Mucosa of descending colon (tissue), 3 donors: ENCODE measurements at regions not wholly inside any gene's neighbourhood (a gene's known extent, or its start where the extent isn't known, plus 50 kb on each side); places are given as distances from the start of the nearest gene placed in this dataset.

Experiments used
- ATAC-seq: fragments of 200-7000 bp; cut with Tn5 transposase; one replicate; pipeline ENCODE4 v1.9.1; 2020; ENCODE audit warnings: mild to moderate bottlenecking, moderate library complexity
- DNase-seq, 3 donors: peaks; one replicate each; pipeline ENCODE4 v3.0.0-alpha.2; 2020
- H3K36me3 ChIP-seq: fragments of 200-600 bp; one replicate; pipeline ENCODE4 v1.8.0; 2021; ENCODE audit warnings: low read depth, mild to moderate bottlenecking
- H3K4me1 ChIP-seq: fragments of 200-600 bp; one replicate; pipeline ENCODE4 v1.8.0; 2021; ENCODE audit warnings: low read depth, mild to moderate bottlenecking
- H3K4me3 ChIP-seq: fragments of 200-600 bp; one replicate; pipeline ENCODE4 v1.8.0; 2021; ENCODE audit warnings: mild to moderate bottlenecking
- H3K9me3 ChIP-seq: fragments of 200-600 bp; one replicate; pipeline ENCODE4 v1.8.0; 2021; ENCODE audit warnings: mild to moderate bottlenecking
- intact Hi-C, 2 donors: fragments of 100-400 bp; cut with DNase I in 1 of 2; cut with micrococcal nuclease in 1 of 2; formaldehyde crosslinking; loops; one replicate each; pipeline versions ENCODE4 v1.11.0 to v1.11.1; 2022; cut with DNase I, micrococcal nuclease
- TF ChIP-seq, protein P1 (sequence below): fragments of 200-600 bp; IDR thresholded peaks from one replicate; pipeline ENCODE4 v1.8.0; 2022; ENCODE audit warnings: antibody characterized with exemption, mild to moderate bottlenecking
- donor health status: DM: no; HTN: no; CAD: no; lungs with moderate emphysema.
- donor health status: DM: no; HTN: no; CAD: no.
- donor health status: DM: no; HTN: yes; CAD: no.

DNA sequence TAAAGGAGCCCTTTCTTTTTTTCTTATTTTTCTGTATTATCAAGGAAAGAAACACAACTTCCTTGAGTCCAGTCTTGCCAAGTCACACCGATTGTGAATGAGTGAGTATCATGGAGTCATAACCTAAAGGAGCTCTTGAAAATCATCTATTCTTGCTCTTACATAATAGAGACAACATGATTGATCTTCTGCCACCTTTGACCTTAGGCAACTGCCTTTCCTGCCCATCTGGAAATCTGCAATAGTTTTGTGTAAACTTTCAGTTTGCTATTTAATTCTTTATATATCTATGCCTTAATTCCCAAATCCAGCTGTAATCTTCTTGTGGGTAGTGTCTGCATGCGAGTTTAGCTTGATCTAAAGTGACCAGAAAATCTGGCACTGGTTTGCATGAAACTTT is 149.9 kb upstream of the FST start:
- ATAC-seq: no peak

DNA sequence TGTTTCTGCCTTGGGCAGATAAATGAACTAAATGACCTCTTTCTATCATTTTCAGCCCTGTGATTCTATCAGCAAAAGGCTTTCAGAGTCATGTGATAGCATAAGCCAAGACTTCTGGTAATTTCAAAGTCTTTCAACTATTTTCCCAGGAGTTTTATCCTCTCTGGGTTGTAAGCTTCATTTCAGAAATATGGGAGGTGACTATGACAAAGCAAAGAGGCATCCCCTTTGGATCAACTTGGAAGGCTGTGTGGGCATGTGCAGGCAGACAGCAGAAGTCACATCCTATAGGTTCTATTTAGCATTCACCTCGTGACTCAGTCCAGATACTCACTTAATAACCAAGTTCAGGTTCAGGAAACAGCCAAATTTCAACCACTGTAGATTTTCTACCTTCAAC is 149.0 kb upstream of the FST start:
- DNase-seq: no peak
- intact Hi-C loops: no loop called here
- Histone ChIP-seq H3K9me3 (no peaks in the 10 kb centered on the region), H3K36me3 (no peaks in the 10 kb centered on the region), H3K4me1 (no peaks in the 10 kb centered on the region), H3K4me3 (no peak overlapping the region)
- ATAC-seq: no peak
- TF ChIP-seq, protein P1, sequence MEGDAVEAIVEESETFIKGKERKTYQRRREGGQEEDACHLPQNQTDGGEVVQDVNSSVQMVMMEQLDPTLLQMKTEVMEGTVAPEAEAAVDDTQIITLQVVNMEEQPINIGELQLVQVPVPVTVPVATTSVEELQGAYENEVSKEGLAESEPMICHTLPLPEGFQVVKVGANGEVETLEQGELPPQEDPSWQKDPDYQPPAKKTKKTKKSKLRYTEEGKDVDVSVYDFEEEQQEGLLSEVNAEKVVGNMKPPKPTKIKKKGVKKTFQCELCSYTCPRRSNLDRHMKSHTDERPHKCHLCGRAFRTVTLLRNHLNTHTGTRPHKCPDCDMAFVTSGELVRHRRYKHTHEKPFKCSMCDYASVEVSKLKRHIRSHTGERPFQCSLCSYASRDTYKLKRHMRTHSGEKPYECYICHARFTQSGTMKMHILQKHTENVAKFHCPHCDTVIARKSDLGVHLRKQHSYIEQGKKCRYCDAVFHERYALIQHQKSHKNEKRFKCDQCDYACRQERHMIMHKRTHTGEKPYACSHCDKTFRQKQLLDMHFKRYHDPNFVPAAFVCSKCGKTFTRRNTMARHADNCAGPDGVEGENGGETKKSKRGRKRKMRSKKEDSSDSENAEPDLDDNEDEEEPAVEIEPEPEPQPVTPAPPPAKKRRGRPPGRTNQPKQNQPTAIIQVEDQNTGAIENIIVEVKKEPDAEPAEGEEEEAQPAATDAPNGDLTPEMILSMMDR: no peak

More for the DNA sequence above, 149.9 kb upstream of the FST start:
- no peak for DNase-seq
- H3K9me3 ChIP-seq: no peaks in the 10 kb centered on the region
- no peak overlapping the region for H3K4me3 ChIP-seq
- H3K4me1 ChIP-seq: no peaks in the 10 kb centered on the region
- H3K36me3 ChIP-seq: no peaks in the 10 kb centered on the region
- intact Hi-C loops: no loop called here
- TF ChIP-seq, protein P1: no peak

DNA sequence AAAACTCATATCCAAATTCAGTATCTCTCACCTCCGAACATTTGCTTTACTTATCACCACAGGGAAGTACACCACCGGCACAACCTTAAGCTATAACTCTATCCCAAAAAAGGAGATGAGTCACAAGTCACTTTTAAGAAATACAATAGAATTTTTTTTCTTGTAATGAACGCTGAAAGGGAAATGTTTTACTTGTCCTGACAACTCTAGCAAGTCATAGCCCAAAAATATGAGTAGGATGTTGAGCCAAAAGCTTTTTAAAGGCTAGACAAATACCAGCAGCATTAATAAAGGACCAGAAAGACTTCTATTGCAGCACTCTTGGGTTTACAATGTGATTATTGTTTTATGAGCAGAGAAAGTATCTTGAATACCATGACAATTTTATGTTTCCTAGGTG is 147.3 kb upstream of the FST start:
- ATAC-seq: no peak
- TF ChIP-seq, protein P1: no peak
- intact Hi-C loops: no loop called here

DNA sequence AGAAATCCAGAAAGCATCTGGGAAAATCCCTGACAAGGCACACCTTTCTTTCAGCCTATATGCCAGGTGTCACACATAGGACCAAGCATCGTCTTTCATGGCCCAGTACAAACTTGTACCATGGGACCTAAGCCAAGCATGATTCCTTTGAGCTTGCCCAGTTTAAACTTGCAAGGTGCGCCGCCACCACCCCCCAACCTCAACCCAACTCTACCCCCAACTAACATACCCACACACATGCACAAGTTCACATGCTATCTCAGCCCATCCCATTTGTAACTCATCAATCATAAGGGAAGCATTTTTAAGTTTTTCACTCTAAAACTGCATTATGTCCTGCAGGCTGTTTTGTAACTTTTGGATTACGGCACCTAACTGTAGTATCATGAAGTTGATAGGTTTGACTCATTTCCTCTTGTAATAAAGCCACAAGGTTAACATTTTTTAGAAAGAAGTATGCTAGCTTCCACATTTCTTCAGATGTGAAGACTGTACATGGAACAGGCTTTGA is 145.9 kb upstream of the FST start:
- no peak for ATAC-seq
- no peak overlapping the region for H3K4me3 ChIP-seq
- DNase-seq: no peak
- TF ChIP-seq, protein P1: no peak
- no peaks in the 10 kb centered on the region for H3K4me1 ChIP-seq
- H3K9me3 ChIP-seq: no peaks in the 10 kb centered on the region
- H3K36me3 ChIP-seq: no peaks in the 10 kb centered on the region
- intact Hi-C loops: no loop called here

More for the DNA sequence above, 147.3 kb upstream of the FST start:
- H3K36me3 ChIP-seq: no peaks in the 10 kb centered on the region
- H3K4me1 ChIP-seq: no peaks in the 10 kb centered on the region
- no peak overlapping the region for H3K4me3 ChIP-seq
- H3K9me3 ChIP-seq: no peaks in the 10 kb centered on the region
- no peak for DNase-seq

DNA sequence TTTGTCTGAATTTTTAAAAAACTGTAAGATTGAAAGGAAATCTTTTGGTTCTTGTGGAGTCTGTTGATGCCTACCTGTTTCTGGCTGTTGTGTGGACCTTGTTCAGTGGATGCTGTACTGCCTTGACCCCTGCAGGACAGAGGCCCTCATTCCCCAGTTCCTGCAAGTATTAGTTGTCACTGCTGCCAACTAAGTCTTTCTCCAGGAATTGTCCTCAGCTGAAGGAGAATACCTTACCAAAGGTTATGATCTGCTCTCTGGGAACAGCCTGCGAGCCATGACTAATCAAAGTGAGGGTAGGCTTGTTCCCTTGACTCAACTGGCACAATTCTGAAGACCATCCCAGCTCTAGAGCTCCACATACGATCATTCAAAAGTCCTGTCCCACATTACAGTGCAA is 145.3 kb upstream of the FST start:
- DNase-seq: no peak

More for the DNA sequence above, 145.3 kb upstream of the FST start:
- Histone ChIP-seq H3K4me1 (no peaks in the 10 kb centered on the region), H3K36me3 (no peaks in the 10 kb centered on the region), H3K9me3 (no peaks in the 10 kb centered on the region), H3K4me3 (no peak overlapping the region)
- intact Hi-C loops: no loop called here
- TF ChIP-seq, protein P1: no peak
- ATAC-seq: no peak
